ENCODE measurements at regions not wholly inside any gene's neighbourhood (a gene's known extent, or its start where the extent isn't known, plus 50 kb on each side); places are given as distances from the start of the nearest gene placed in this dataset.

DNA sequence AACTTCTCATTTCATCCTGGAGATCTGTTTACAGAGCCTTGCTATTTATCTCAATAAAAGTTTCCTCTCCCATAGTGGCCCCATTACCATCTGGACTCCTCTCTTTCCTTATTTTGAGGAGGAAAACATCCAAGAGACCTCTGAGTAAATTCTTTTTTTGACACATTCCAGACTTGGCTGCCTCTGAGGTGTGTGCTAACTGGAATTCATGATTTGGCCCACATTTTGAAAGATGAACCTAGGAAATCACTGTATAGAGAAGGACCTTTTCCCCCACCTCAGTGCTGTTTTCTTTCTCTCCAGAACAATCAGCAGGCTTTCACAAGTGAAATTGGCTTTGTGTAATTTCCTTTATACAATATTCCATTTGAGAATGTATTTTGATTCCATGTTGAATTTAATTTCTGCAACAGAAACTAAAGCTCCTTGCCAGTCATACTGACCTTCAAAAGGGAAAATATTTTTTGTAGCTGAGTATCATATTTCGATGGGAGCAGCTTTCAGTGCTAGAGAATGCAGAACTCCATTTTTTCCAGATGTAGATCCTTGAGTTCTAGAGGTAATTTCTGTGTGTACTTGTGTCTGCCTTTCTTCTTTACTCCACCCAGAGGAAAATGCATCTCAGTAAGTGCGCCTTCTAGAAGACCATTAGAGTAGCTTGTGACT lies 244.9 kb upstream of the RGS6 start:
- no peak overlapping the region for H3K4me3 Mint-ChIP-seq
- no peaks in the 10 kb centered on the region for H3K27me3 Mint-ChIP-seq (ENCODE audit: low read depth in 3 of 3)
- peaks cover 23 to 46% (median 31%) of the 10 kb centered on the region in 3 donors for H3K36me3 Mint-ChIP-seq
- H3K27ac Mint-ChIP-seq: no peak overlapping the region
- H3K4me1 Mint-ChIP-seq: no peaks in the 10 kb centered on the region
- H3K9me3 Mint-ChIP-seq: no peaks in the 10 kb centered on the region
- DNase-seq: no peak

DNA sequence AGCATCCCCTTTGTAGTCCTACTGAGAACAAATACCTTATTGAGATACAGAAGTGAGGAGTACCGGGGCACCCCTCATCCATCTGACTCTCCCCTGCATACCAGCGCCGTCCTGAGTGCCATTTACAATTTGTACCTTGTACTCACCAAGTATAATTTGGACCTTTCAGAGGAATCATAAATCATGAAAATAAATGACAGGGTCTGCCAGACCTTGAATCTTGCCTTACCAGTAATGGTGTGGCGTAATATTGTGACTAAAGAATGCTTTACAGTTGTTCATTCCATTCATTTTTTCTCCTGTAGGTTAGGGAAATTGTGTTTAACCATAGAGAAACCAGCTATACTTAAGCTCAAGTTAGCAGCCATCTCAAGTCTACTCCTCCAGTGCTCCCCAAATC lies 243.7 kb upstream of the RGS6 start:
- H3K4me3 Mint-ChIP-seq: no peak overlapping the region
- no peaks in the 10 kb centered on the region for H3K27me3 Mint-ChIP-seq (ENCODE audit: low read depth in 3 of 3)
- DNase-seq: no peak
- peaks cover 23 to 44% (median 31%) of the 10 kb centered on the region in 3 donors for H3K36me3 Mint-ChIP-seq
- no peaks in the 10 kb centered on the region for H3K9me3 Mint-ChIP-seq
- H3K4me1 Mint-ChIP-seq: no peaks in the 10 kb centered on the region
- peak overlapping the region in 1 of 6 donors; percentile 17 for H3K27ac Mint-ChIP-seq

GRCh38 chr14:71690478-71690877 lies 241.8 kb upstream of the RGS6 start:
- Mint-ChIP-seq H3K4me1 (no peaks in the 10 kb centered on the region), H3K9me3 (no peaks in the 10 kb centered on the region), H3K4me3 (no peak overlapping the region), H3K27ac (peak overlapping the region in 1 of 6 donors; percentile 2), H3K27me3 (ENCODE audit: low read depth in 3 of 3) (no peaks in the 10 kb centered on the region), H3K36me3 (peaks cover 18 to 30% (median 20%) of the 10 kb centered on the region in 3 donors)
- no peak for DNase-seq

DNA sequence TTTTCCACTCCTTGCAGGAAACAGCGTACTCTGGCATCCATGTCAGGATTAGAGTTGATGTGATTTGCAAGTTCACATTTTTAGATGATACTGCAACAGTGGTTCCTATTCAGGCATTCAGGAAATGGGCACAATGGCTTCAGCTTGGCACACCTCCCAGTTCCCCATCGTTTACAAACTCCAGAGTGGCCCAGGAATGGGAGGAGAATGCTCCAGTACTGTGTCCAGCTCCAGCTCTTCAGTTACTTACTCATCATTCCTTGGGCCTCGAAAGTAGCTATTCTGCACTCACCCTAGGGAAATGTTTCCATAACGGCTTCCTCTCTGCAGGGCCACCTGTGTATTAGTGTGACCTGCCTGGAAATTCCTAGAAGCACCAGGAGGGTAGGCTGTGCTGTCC lies 239.7 kb upstream of the RGS6 start:
- Mint-ChIP-seq H3K9me3 (no peaks in the 10 kb centered on the region), H3K27ac (no peak overlapping the region)

GRCh38 chr14:71693381-71693780 lies 238.8 kb upstream of the RGS6 start:
- no peak for DNase-seq
- H3K36me3 Mint-ChIP-seq: peaks cover 12 to 18% (median 12%) of the 10 kb centered on the region in 3 donors
- H3K9me3 Mint-ChIP-seq: no peaks in the 10 kb centered on the region
- H3K27ac Mint-ChIP-seq: no peak overlapping the region
- no peak overlapping the region for H3K4me3 Mint-ChIP-seq
- H3K27me3 Mint-ChIP-seq (ENCODE audit: low read depth in 3 of 3): peaks cover 0 to 2% (median 0%) of the 10 kb centered on the region in 3 donors
- peaks cover 14 to 20% of the 10 kb centered on the region in 2 donors for H3K4me1 Mint-ChIP-seq

More for the DNA sequence above, 239.7 kb upstream of the RGS6 start:
- Mint-ChIP-seq H3K4me1 (peaks cover 7 to 11% of the 10 kb centered on the region in 2 donors), H3K27me3 (ENCODE audit: low read depth in 3 of 3) (peaks cover 0 to 2% (median 0%) of the 10 kb centered on the region in 3 donors), H3K4me3 (no peak overlapping the region), H3K36me3 (peaks cover 12 to 19% (median 12%) of the 10 kb centered on the region in 3 donors)
- DNase-seq: no peak

- Mint-ChIP-seq H3K4me3 (no peak overlapping the region), H3K36me3 (peaks cover 21 to 29% (median 23%) of the 10 kb centered on the region in 3 donors), H3K27me3 (ENCODE audit: low read depth in 3 of 3) (peaks cover 0 to 3% (median 2%) of the 10 kb centered on the region in 3 donors), H3K4me1 (peaks cover 16 to 20% of the 10 kb centered on the region in 2 donors), H3K27ac (no peak overlapping the region), H3K9me3 (no peaks in the 10 kb centered on the region)
- no peak for DNase-seq
These were observed 237.4 kb upstream of the RGS6 start for GRCh38 chr14:71694591-71695530.

- no peak for DNase-seq
- peaks cover 16 to 20% of the 10 kb centered on the region in 2 donors for H3K4me1 Mint-ChIP-seq
- no peaks in the 10 kb centered on the region for H3K9me3 Mint-ChIP-seq
- H3K27ac Mint-ChIP-seq: peak overlapping the region in 1 of 6 donors; percentile 46
- peaks cover 0 to 3% (median 2%) of the 10 kb centered on the region in 3 donors for H3K27me3 Mint-ChIP-seq (ENCODE audit: low read depth in 3 of 3)
- H3K36me3 Mint-ChIP-seq: peaks cover 19 to 25% (median 24%) of the 10 kb centered on the region in 3 donors
- no peak overlapping the region for H3K4me3 Mint-ChIP-seq
These were observed 236.4 kb upstream of the RGS6 start for GRCh38 chr14:71695611-71696350.

- peak; percentile 9 to 58 (median 53) for DNase-seq
- Mint-ChIP-seq H3K27ac (peak overlapping the region; percentile 39 to 80 (median 70)), H3K36me3 (peaks cover 25 to 27% (median 25%) of the 10 kb centered on the region in 3 donors)
These were observed 234.2 kb upstream of the RGS6 start for GRCh38 chr14:71698027-71698426.

DNA sequence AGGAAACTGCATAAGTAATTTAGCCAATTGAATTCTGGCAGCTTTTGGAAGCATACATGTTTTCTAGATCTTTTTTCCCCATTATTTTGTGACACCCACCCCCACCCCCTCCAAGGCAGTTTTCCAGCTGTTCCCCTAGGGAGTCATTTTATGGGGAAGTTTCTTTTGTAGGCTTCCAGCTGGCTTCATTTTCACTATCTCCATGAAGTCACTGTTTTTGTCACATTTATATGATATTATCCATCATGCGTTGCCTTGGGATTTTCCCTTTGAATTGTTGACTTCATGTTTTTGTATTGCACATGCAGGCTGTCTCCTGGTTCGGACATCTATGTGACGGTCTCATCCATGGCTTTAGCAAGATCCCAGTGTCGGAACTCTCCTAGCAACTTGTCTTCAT lies 233.6 kb upstream of the RGS6 start:
- Mint-ChIP-seq H3K4me3 (no peak overlapping the region), H3K27ac (peak overlapping the region in 2 of 6 donors; percentile 26 to 57), H3K27me3 (ENCODE audit: low read depth in 3 of 3) (peaks cover 0 to 3% (median 2%) of the 10 kb centered on the region in 3 donors), H3K9me3 (no peaks in the 10 kb centered on the region), H3K36me3 (peaks cover 25 to 34% (median 26%) of the 10 kb centered on the region in 3 donors), H3K4me1 (peaks cover 16 to 20% of the 10 kb centered on the region in 2 donors)
- DNase-seq: no peak

More at GRCh38 chr14:71698027-71698426, 234.2 kb upstream of the RGS6 start:
- Mint-ChIP-seq H3K4me1 (peaks cover 16 to 20% of the 10 kb centered on the region in 2 donors), H3K27me3 (ENCODE audit: low read depth in 3 of 3) (peaks cover 0 to 3% (median 2%) of the 10 kb centered on the region in 3 donors), H3K9me3 (no peaks in the 10 kb centered on the region), H3K4me3 (peak overlapping the region in 2 of 5 donors; percentile 17 to 19)

- no peak for DNase-seq
- Mint-ChIP-seq H3K27ac (no peak overlapping the region), H3K9me3 (no peaks in the 10 kb centered on the region), H3K4me3 (no peak overlapping the region), H3K36me3 (peaks cover 25 to 41% (median 26%) of the 10 kb centered on the region in 3 donors), H3K27me3 (ENCODE audit: low read depth in 3 of 3) (peaks cover 0 to 3% (median 0%) of the 10 kb centered on the region in 3 donors), H3K4me1 (peaks cover 12 to 14% of the 10 kb centered on the region in 2 donors)
These were observed 230.2 kb upstream of the RGS6 start for GRCh38 chr14:71701990-71702389.

DNA sequence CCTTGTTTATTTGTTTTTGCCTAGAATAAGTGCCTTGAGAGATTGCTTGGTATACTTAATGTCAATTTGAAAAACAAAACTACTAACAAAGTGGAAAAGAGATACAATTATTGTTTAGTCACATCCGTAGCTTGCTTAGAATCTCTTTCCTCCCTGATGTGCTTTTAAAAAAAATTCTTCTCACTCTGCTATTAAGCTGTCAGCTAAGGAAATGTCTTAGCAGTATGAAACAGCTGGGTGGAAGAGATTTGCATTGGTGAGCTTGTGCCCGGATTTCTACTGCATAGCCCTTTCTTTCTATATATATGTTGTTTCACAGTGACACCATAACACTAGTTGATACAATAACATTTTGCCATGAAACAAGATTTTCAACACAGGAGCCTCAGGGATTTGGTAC lies 229.4 kb upstream of the RGS6 start:
- peaks cover 26 to 47% (median 33%) of the 10 kb centered on the region in 3 donors for H3K36me3 Mint-ChIP-seq
- H3K27ac Mint-ChIP-seq: no peak overlapping the region
- peaks cover 6% of the 10 kb centered on the region in 2 donors for H3K4me1 Mint-ChIP-seq
- no peaks in the 10 kb centered on the region for H3K9me3 Mint-ChIP-seq
- DNase-seq: no peak
- no peak overlapping the region for H3K4me3 Mint-ChIP-seq
- H3K27me3 Mint-ChIP-seq (ENCODE audit: low read depth in 3 of 3): peaks cover 0 to 3% (median 0%) of the 10 kb centered on the region in 3 donors

DNA sequence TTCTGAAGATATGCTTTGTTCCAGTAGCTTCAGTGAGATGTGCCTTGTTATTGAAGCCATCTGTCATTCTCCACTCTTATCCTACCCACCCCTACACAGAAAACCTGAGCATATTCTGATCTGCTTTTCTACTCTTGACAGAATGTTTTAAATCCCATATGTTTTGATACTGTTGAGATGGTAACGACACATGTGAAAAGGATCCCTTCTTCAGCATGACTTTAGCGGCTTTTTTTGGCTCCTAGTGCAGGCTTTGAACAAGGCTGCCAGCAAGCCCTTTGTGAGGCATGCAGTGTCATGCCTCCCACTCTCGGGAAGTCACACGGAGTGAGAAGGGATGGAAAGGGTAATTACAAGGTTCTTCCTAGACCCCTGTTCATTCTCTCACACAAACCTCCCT lies 228.8 kb upstream of the RGS6 start:
- peaks cover 26 to 47% (median 33%) of the 10 kb centered on the region in 3 donors for H3K36me3 Mint-ChIP-seq
- peaks cover 0 to 3% (median 0%) of the 10 kb centered on the region in 3 donors for H3K27me3 Mint-ChIP-seq (ENCODE audit: low read depth in 3 of 3)

DNA sequence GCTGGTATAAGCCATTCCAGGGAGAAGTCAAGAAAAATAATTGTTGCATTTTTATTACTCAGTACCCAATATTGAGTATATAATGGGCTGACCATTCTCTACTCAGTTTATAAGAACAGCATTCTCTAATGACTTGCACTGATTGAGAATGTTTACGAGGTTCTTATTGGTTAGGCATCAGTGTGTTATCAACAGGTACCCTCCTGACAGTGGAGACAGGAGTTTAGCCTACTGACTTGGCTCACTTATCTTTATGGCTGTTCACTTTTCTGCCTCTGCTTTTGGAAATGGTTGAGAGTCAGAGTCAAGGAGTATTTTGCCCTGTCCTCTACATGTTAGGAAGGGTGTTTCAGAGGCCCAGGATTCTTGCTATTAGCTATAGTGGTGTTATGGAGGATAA lies 228.0 kb upstream of the RGS6 start:
- Mint-ChIP-seq H3K9me3 (no peaks in the 10 kb centered on the region), H3K4me3 (no peak overlapping the region), H3K4me1 (no peaks in the 10 kb centered on the region), H3K36me3 (peaks cover 24 to 44% (median 29%) of the 10 kb centered on the region in 3 donors), H3K27ac (no peak overlapping the region), H3K27me3 (ENCODE audit: low read depth in 3 of 3) (no peaks in the 10 kb centered on the region)
- no peak for DNase-seq

More for the DNA sequence above, 228.8 kb upstream of the RGS6 start:
- DNase-seq: no peak
- Mint-ChIP-seq H3K4me1 (peaks cover 0 to 2% of the 10 kb centered on the region in 2 donors), H3K27ac (no peak overlapping the region), H3K9me3 (no peaks in the 10 kb centered on the region), H3K4me3 (no peak overlapping the region)
